GM19351 (cell line): ENCODE measurements at regions not wholly inside any gene's neighbourhood (a gene's known extent, or its start where the extent isn't known, plus 50 kb on each side); places are given as distances from the start of the nearest gene placed in this dataset.
"Not testable (repeated sequence)": the region's sequence is repeated elsewhere in the genome, so short reads cannot be mapped to it uniquely, and the experiment has no call there.

Source experiments
- ATAC-seq: cut with Tn5 transposase; IDR thresholded peaks from one replicate; pipeline ENCODE4 v1.9.1; 2021; ENCODE audit warnings: mild to moderate bottlenecking, moderate library complexity; ENCODE audit not compliant: unreplicated experiment

GRCh38 chr19:37303591-37304171, 67.2 kb upstream of the ZNF527 start:
- no peak for ATAC-seq

- no peak for ATAC-seq
These were observed 66.6 kb upstream of the ZNF527 start for GRCh38 chr19:37304190-37304883.

- ATAC-seq = no peak
These were observed 66.0 kb upstream of the ZNF527 start for GRCh38 chr19:37304884-37305255.

GRCh38 chr19:37306383-37306963, 64.4 kb upstream of the ZNF527 start:
- ATAC-seq = no peak

GRCh38 chr19:37309834-37310575, 60.9 kb upstream of the ZNF527 start:
- ATAC-seq = no peak

- not testable (repeated sequence) for ATAC-seq
These were observed 58.2 kb upstream of the ZNF527 start for GRCh38 chr19:37312531-37313334.

- ATAC-seq = no peak
These were observed 57.6 kb upstream of the ZNF527 start for GRCh38 chr19:37313335-37313627.

GRCh38 chr19:37317403-37318209, 53.3 kb upstream of the ZNF527 start:
- peak; percentile 95 for ATAC-seq

- not testable (repeated sequence) for ATAC-seq
These were observed 49.9 kb upstream of the ZNF527 start for GRCh38 chr19:37320988-37321387.
